ENCODE measurements at regions not wholly inside any gene's neighbourhood (a gene's known extent, or its start where the extent isn't known, plus 50 kb on each side); places are given as distances from the start of the nearest gene placed in this dataset.

- Histone ChIP-seq H3K9me3 (replicated peaks) (no peaks in the 10 kb centered on the region), H3K27ac (no peak overlapping the region), H3K4me1 (replicated peaks) (no peaks in the 10 kb centered on the region), H3K36me3 (no peaks in the 10 kb centered on the region), H3K27me3 (replicated peaks) (no peaks in the 10 kb centered on the region), H3K4me3 (no peak overlapping the region)
- DNase-seq (ENCODE audit: low read depth in 1 of 2, low spot score in 2 of 2) = no peak
Observed at GRCh38 chr1:71193153-71193552, 112.3 kb upstream of the ZRANB2 start.

- H3K4me1 ChIP-seq (replicated peaks) = no peaks in the 10 kb centered on the region
- H3K27ac ChIP-seq = no peak overlapping the region
- no peak overlapping the region for H3K4me3 ChIP-seq
- H3K36me3 ChIP-seq = no peaks in the 10 kb centered on the region
- H3K9me3 ChIP-seq (replicated peaks) = no peaks in the 10 kb centered on the region
- no peak for DNase-seq (ENCODE audit: low read depth in 1 of 2, low spot score in 2 of 2)
- H3K27me3 ChIP-seq (replicated peaks) = no peaks in the 10 kb centered on the region
Observed at GRCh38 chr1:71191520-71191919, 110.7 kb upstream of the ZRANB2 start.

- Histone ChIP-seq H3K36me3 (no peaks in the 10 kb centered on the region), H3K27me3 (replicated peaks) (no peaks in the 10 kb centered on the region), H3K4me1 (replicated peaks) (no peaks in the 10 kb centered on the region), H3K27ac (no peak overlapping the region), H3K9me3 (replicated peaks) (no peaks in the 10 kb centered on the region), H3K4me3 (no peak overlapping the region)
- no peak for DNase-seq (ENCODE audit: low read depth in 1 of 2, low spot score in 2 of 2)
Observed at GRCh38 chr1:71190843-71191242, 110.0 kb upstream of the ZRANB2 start.

GRCh38 chr1:71184410-71184809 is 103.6 kb upstream of the ZRANB2 start:
- Histone ChIP-seq H3K36me3 (no peaks in the 10 kb centered on the region), H3K4me3 (no peak overlapping the region), H3K27me3 (replicated peaks) (no peaks in the 10 kb centered on the region), H3K27ac (no peak overlapping the region), H3K9me3 (replicated peaks) (no peaks in the 10 kb centered on the region), H3K4me1 (replicated peaks) (no peaks in the 10 kb centered on the region)
- DNase-seq (ENCODE audit: low read depth in 1 of 2, low spot score in 2 of 2) = no peak

GRCh38 chr1:71179997-71180396 is 99.2 kb upstream of the ZRANB2 start:
- H3K9me3 ChIP-seq (replicated peaks) = no peaks in the 10 kb centered on the region
- no peak overlapping the region for H3K27ac ChIP-seq
- no peak for DNase-seq (ENCODE audit: low read depth in 1 of 2, low spot score in 2 of 2)
- no peaks in the 10 kb centered on the region for H3K4me1 ChIP-seq (replicated peaks)
- no peaks in the 10 kb centered on the region for H3K27me3 ChIP-seq (replicated peaks)
- no peaks in the 10 kb centered on the region for H3K36me3 ChIP-seq
- no peak overlapping the region for H3K4me3 ChIP-seq

- no peaks in the 10 kb centered on the region for H3K4me1 ChIP-seq (replicated peaks)
- H3K27ac ChIP-seq = no peak overlapping the region
- H3K27me3 ChIP-seq (replicated peaks) = no peaks in the 10 kb centered on the region
- no peak for DNase-seq (ENCODE audit: low read depth in 1 of 2, low spot score in 2 of 2)
- H3K9me3 ChIP-seq (replicated peaks) = no peaks in the 10 kb centered on the region
- H3K36me3 ChIP-seq = no peaks in the 10 kb centered on the region
- no peak overlapping the region for H3K4me3 ChIP-seq
Observed at GRCh38 chr1:71170925-71171324, 90.1 kb upstream of the ZRANB2 start.

GRCh38 chr1:71167505-71167904 is 86.7 kb upstream of the ZRANB2 start:
- Histone ChIP-seq H3K27me3 (replicated peaks) (no peaks in the 10 kb centered on the region), H3K4me1 (replicated peaks) (no peaks in the 10 kb centered on the region), H3K9me3 (replicated peaks) (no peaks in the 10 kb centered on the region), H3K27ac (no peak overlapping the region), H3K4me3 (no peak overlapping the region), H3K36me3 (no peaks in the 10 kb centered on the region)
- no peak for DNase-seq (ENCODE audit: low read depth in 1 of 2, low spot score in 2 of 2)

- no peak for DNase-seq (ENCODE audit: low read depth in 1 of 2, low spot score in 2 of 2)
Observed at GRCh38 chr1:71166178-71167173, 85.6 kb upstream of the ZRANB2 start.

GRCh38 chr1:71157715-71158114 is 76.9 kb upstream of the ZRANB2 start:
- DNase-seq (ENCODE audit: low read depth in 1 of 2, low spot score in 2 of 2) = no peak
- H3K9me3 ChIP-seq (replicated peaks) = no peaks in the 10 kb centered on the region

More at GRCh38 chr1:71166178-71167173, 85.6 kb upstream of the ZRANB2 start:
- Histone ChIP-seq H3K27ac (no peak overlapping the region), H3K4me1 (replicated peaks) (no peaks in the 10 kb centered on the region), H3K27me3 (replicated peaks) (no peaks in the 10 kb centered on the region), H3K9me3 (replicated peaks) (no peaks in the 10 kb centered on the region), H3K36me3 (no peaks in the 10 kb centered on the region), H3K4me3 (no peak overlapping the region)

GRCh38 chr1:71157151-71157550 is 76.3 kb upstream of the ZRANB2 start:
- Histone ChIP-seq H3K4me3 (no peak overlapping the region), H3K36me3 (no peaks in the 10 kb centered on the region), H3K4me1 (replicated peaks) (no peaks in the 10 kb centered on the region), H3K27me3 (replicated peaks) (no peaks in the 10 kb centered on the region), H3K27ac (no peak overlapping the region), H3K9me3 (replicated peaks) (no peaks in the 10 kb centered on the region)
- no peak for DNase-seq (ENCODE audit: low read depth in 1 of 2, low spot score in 2 of 2)

More at GRCh38 chr1:71157715-71158114, 76.9 kb upstream of the ZRANB2 start:
- Histone ChIP-seq H3K4me1 (replicated peaks) (no peaks in the 10 kb centered on the region), H3K27ac (no peak overlapping the region), H3K27me3 (replicated peaks) (no peaks in the 10 kb centered on the region), H3K4me3 (no peak overlapping the region), H3K36me3 (no peaks in the 10 kb centered on the region)

- H3K27me3 ChIP-seq (replicated peaks) = no peaks in the 10 kb centered on the region
- no peak for DNase-seq (ENCODE audit: low read depth in 1 of 2, low spot score in 2 of 2)
- no peaks in the 10 kb centered on the region for H3K4me1 ChIP-seq (replicated peaks)
- H3K9me3 ChIP-seq (replicated peaks) = no peaks in the 10 kb centered on the region
- H3K4me3 ChIP-seq = no peak overlapping the region
- H3K27ac ChIP-seq = no peak overlapping the region
- no peaks in the 10 kb centered on the region for H3K36me3 ChIP-seq
Observed at GRCh38 chr1:71156590-71156989, 75.8 kb upstream of the ZRANB2 start.

GRCh38 chr1:71154429-71154828 is 73.6 kb upstream of the ZRANB2 start:
- H3K27ac ChIP-seq = no peak overlapping the region

GRCh38 chr1:71153826-71154225 is 73.0 kb upstream of the ZRANB2 start:
- no peaks in the 10 kb centered on the region for H3K36me3 ChIP-seq
- DNase-seq (ENCODE audit: low read depth in 1 of 2, low spot score in 2 of 2) = no peak
- H3K27ac ChIP-seq = no peak overlapping the region
- H3K9me3 ChIP-seq (replicated peaks) = no peaks in the 10 kb centered on the region
- no peaks in the 10 kb centered on the region for H3K27me3 ChIP-seq (replicated peaks)
- H3K4me1 ChIP-seq (replicated peaks) = no peaks in the 10 kb centered on the region
- H3K4me3 ChIP-seq = no peak overlapping the region

More at GRCh38 chr1:71154429-71154828, 73.6 kb upstream of the ZRANB2 start:
- DNase-seq (ENCODE audit: low read depth in 1 of 2, low spot score in 2 of 2) = no peak
- Histone ChIP-seq H3K4me3 (no peak overlapping the region), H3K4me1 (replicated peaks) (no peaks in the 10 kb centered on the region), H3K27me3 (replicated peaks) (no peaks in the 10 kb centered on the region), H3K9me3 (replicated peaks) (no peaks in the 10 kb centered on the region), H3K36me3 (no peaks in the 10 kb centered on the region)

GRCh38 chr1:71147637-71148360 is 67.0 kb upstream of the ZRANB2 start:
- H3K36me3 ChIP-seq = no peaks in the 10 kb centered on the region
- H3K27ac ChIP-seq = no peak overlapping the region
- no peak overlapping the region for H3K4me3 ChIP-seq
- H3K27me3 ChIP-seq (replicated peaks) = no peaks in the 10 kb centered on the region
- H3K4me1 ChIP-seq (replicated peaks) = no peaks in the 10 kb centered on the region
- DNase-seq (ENCODE audit: low read depth in 1 of 2, low spot score in 2 of 2) = no peak
- no peaks in the 10 kb centered on the region for H3K9me3 ChIP-seq (replicated peaks)

Data from SJSA1 (cell line).